Fibroblast of skin of abdomen (primary cell): ENCODE measurements at regions not wholly inside any gene's neighbourhood (a gene's known extent, or its start where the extent isn't known, plus 50 kb on each side); places are given as distances from the start of the nearest gene placed in this dataset.

ENCODE experiments used
- DNase-seq: peaks from one replicate; pipeline ENCODE4 v3.0.0-alpha.2; 2013

DNA sequence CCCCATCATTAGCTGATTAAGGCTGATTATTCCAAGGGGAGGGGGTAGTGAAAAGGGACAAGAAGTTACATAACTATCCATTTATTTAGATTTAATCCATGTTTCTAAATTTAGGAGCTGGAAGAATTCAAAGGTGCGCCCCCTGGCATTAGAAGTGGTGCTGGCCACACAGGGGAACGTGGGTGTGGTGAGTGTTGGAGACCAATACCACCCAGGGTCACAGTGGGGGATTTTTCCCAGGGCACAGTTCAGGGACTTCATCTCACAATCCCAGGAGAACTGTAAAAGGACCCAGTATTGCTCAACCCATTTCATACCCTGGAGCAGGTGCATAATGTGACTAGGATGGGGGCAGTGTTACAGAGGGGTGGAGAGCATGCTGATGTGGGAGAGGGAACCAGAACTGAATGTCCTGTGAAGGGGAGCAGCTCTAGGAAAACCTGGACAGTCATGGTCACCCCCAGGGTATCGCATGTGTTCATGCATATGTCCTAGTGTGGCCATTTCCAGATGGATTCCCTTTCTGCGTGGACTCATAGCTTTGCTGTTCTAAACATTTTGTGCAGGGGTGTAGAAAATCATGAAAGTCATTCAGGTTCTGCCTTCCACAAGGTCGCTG is 110.3 kb downstream of the LSM3 start:
- DNase-seq = no peak

DNA sequence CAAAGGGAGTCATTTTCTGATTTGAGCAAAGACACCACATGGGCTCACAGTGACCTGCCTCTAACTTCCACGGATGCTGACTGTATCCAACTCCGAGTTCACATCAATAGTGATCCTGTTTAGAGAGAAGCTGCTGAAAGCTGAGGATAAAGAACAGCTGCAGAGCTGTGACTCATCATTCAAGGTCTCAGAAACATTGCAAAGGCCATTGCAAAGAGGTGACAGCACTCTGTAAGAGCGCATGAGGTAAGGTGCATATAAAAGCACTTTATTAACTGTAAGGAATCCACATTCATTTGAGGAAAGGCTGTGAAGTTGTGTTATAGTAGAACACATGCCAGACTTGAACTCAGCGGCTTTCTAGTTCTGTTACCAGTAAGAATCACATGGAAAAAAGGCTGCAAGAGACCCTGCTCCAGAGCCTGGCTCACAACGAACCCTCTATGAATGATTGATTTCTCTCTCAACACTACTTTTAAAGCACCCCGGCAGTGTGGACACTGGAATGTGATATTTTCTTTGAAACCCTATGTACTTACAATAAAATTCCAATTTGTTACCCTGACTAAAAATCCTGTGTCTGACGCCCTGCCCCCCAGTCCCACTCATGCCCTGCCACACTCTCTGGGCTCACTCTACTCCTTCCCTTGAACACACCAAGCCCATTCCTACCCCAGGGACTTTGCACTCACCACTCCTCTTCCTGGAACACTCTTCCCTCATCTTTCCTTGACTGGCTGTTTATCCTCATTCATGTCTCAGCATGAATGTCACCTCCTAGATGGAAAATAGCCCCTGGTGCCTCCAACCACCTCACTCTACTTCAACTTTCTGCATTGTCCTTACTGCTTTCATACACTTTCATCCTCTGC is 111.2 kb downstream of the LSM3 start:
- DNase-seq = peak; percentile 94

DNA sequence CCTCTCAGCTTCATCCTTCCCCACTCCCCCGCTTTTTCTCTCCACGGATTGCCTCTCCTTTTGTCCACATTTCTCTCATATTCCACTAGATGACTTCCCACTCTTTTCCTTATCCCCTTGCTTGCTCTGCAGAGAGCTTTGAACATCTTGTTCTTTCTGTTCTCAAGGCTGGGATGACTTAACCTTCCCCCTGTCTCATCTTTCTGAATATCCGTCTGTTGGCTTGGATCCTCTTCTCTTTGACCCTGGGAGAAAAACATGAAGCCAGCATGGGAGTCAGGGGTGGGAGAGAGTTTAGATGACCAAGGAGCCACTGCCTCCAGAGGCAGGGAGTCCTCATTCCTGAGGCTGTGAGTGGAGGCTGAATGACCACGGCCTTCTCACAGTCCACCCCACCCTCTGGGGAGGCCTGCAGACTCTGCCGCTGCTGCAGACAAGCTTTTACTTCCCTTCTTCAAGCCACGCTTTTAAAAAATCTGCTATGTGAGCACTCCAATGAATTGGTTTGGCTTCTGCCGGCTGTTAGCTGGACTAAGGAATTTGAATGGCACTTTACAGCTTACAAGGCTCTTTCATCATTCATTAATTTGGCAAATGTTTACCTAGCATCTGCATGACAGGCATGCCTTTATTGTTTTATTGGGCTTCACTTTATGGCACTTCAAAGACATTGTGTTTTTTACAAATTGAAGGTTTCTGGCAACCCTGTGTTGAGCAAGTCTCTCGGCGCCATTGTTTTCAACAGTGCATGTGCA is 111.6 kb upstream of the SLC6A6 start:
- DNase-seq = peak; percentile 64

DNA sequence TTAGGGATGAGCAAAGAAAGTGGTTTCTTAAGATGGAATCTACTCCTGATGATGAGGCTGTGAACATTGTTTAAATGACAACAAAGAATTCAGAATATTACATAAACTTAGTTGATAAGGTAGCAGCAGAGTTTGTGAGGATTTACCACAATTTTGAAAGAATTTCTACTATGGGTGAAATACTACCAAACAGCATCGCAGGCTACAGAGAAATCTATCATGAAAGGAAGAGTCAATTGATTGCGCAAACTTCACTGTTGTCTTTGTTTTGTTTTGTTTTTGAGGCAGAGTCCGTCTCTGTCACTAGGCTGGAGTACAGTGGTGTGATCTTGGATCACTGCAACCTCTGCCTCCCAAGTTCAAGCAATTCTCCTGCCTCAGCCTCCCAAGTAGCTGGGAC is 107.4 kb upstream of the SLC6A6 start:
- no peak for DNase-seq

DNA sequence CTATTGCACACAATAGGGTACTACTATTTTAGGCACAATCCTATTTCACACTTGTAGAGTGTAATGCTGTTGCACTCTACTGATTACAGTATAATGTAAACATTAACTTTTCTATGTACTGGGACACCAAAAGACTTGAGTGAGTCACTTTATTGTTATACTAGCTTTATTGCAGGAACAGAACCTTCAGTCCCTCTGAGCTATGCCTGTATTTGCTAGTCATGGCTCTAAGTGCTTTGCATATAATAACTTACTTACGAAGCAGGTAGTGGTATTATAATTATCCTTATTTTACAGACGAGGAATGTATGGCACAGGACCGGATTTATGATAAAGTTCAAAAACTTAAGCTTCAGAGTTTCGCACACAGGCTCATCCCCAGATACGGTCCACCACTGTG is 106.6 kb upstream of the SLC6A6 start:
- no peak for DNase-seq

DNA sequence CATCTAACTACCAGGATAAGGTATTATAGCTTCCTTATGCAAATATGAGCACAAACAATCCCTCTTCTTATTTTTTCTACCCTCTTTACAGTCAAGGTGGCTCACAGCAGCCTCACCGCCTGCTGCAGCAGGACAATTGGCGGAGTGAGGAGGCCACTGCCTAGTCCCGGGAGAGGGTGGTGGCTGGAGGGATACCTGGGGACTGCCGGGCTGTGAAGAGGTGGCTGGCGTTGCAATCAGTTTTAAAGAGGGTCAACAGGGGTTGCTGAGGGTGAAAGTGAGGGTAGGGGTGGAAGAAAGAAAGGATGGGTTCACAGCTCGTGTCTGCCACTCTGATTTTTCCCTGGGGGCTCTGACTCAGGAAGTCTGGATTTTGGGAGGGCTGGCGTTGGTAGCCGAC is 105.1 kb upstream of the SLC6A6 start:
- no peak for DNase-seq

DNA sequence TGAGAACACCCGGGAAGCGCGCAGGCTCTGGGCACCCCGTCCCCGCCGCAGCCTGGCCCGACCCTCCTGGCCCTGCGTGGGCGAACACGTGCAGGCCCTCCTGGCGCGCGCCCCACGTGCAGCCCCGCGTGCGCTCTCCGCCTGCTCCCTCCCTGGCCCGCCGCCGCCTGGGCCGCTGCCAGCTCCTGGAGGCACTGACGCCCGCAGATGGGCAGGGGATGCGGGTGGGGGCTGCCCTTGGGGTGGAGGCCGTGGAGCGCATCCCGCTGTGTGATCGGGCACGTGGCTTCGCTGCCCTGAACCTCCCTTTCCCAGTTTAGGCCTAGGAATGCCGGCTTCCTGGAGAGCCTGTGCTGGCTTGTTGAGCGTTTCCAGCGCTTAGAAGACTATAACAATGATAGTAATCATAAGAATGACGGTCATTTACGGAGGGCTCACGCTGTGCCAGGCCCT is 104.6 kb upstream of the SLC6A6 start:
- no peak for DNase-seq

DNA sequence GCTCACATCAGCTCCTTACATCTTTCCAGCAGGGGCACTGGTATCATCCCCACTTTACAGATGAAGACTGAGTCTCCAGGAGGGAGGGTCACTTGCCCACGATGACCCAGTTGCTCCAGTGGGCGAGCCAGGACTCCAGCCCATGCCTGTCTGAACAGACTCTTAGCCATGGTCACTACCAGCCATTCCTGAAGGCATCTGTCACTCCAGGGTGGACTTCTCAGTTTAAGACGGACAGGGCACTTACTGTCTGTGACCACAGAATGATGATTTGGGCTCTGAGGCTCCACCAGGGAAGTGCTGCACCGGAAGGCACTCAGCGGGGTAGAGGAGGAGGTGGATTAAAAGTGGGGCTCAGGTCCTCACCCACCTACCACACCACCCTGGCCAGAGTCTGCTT is 104.0 kb upstream of the SLC6A6 start:
- DNase-seq = no peak

DNA sequence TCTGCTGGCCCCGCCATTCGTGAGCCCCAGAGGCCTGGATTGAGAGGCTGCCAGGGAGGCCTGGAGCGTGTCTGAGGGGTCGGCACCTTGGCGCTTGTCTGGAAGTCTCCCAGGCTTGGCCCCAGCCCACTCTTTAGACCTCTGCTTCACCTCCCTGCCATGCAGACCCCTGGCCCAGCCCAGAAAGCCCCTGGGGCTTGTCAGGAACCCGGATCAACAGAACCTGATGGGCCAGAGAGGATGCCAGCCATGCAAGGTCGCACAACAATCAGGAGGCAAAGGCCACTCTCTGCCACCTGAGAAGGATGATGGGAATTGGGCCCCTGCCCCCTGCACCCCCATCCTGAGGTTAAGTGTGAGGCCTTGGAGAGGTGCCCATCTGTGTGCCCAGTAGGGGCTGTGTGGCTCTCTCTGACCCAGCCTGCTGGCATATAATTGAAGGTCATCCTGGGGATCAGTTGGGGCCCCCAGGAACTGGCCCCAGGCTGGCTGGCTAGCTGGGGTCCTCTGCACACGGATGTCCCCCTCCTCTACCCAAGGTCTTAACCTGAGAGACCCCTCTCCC is 103.3 kb upstream of the SLC6A6 start:
- DNase-seq = no peak

DNA sequence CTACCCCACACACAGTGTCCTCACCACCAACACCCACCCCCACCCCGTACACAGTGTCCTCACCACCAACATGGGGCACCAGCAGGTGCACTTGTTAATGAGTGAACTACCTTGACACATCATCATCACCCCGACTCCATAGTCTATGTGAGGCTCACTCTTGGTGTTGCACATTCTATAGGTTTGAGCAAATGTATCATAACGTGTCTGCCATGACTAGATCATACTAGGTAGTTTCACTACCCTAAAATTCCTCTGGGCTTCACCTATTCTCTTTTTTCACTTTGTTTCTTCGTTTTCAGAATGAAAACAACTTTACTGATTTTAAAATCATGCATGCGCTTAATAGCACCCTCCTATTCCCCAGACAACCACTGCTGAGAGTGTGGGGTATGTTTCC is 102.6 kb upstream of the SLC6A6 start:
- no peak for DNase-seq

DNA sequence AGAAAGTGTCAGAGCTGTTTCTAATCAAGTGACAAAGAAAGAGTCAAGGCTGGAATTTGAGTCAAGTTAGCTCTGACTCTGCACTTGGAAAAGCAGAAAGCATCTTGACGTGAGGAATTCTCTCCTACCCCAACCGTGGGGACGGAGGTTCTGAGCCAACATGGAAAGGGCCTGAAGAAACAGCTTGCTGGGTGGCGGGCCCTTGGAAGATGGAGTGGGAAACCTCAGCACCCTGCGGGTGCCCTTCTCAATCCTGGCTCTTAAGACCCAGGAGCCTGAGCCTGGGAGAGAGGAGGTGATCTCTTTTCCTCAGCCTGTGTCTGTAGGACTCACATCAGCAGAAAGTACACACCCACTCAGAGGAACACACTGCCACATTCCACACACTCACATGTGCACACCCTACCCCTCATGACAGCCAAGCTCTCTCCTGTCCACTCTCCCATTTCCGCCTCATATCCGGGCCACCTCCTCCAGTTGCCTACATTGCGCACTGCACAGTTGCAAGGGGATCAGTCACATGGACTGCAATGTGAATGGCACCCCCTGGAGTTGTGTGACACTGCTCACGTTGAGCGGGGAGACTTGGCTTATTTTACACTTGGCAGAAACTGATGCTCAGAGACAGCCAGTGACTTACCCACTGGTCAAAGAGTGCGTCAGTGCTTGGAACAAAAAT is 101.5 kb upstream of the SLC6A6 start:
- DNase-seq = no peak

DNA sequence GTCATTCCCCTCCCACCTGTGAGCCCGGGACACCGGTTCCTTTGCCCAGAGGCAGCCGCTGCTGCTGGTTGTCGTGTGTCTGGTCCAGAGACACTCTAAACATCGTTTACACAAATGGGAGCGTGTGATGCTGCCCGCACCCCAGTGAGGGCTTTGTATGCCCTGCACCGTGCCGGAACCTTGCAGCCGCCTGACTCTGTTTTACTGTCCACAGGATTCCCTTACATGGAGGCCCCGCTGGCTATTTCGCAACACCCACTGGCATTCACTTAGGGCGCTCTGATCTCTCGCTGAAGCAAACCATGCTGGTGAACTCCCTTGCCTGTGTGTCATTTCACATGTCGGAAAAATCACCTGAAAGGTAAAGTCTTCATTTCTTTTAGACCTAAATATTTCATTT is 100.8 kb upstream of the SLC6A6 start:
- DNase-seq = no peak

DNA sequence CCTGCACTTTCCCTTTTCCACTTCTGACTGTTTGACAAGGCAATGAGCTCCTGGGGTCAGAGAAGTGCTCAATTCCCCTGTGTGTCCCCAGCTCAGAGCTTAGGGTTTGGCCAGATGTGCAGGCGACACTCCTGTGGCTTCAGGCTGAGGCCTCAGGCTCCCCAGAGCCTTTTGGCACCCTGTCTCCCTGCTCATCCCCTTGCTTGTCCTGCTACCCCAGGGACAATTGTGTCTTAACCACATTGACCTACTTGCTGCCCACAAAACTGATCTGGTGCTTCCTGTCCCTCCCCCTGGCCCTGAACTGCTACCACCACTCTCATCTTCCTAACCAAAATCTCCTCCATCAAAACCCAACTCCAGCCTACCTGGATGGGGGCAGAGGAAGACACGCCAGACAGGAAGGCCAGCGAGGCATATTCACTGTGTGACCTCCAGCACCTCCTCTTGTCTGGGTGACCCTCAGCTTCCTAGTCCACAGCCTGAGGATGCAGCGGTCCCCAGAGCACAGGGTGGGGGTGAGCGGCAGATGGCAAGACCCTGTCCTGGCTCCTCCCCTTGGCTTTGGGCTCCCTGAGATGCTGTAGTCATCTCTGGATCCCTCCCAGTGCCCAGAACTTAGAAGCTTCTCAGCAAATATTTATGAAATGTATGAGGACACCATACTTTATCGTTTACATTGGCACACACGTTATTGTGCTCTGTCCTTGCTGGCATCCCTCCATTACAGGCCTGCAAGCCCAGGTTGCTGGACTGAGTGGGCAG is 98.9 kb upstream of the SLC6A6 start:
- DNase-seq = no peak

DNA sequence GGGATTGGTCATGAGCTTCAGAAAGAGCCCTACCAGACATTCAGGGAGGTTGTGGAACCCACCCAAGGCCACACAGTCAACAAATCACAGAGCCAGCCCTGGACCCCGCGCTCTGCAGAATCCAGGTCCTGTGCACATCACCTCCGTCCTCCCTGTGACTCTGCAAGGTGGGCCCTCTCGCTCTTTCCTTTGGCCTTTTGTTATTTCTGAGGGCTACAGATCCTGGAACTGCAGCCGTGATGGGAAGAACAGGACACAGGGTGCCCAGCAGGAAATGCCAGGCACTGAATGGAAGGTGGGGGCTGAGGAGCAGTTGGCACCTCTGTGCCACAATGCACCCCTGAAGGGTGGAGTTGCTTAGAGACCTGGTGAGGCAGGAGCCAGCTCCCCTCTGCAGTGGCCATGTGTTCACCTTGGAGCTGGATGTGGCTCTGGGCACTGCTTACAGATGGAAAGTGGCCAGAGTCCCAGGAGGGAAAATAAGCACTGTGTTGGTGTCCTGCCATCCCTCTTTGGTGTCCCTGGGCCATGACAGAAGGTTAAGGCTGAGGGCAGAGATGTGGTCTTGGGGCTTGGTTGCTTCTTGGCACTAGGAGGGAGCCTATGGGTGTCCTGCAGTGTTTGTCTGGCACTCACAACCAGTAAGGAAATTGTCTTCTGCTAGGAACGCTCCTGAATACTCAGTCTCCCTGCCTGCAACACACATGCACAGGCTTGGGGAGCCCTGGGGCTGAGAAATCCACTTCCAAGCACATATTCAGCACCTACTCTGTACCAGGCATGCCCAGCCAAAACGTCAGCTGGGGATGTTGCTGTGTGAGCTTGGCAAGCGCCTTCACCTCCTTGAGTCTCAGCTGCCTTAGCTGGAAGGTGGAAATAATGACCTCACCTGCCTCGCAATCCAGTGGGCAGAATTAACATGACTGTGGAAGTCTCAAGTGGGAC is 98.0 kb upstream of the SLC6A6 start:
- DNase-seq = no peak

DNA sequence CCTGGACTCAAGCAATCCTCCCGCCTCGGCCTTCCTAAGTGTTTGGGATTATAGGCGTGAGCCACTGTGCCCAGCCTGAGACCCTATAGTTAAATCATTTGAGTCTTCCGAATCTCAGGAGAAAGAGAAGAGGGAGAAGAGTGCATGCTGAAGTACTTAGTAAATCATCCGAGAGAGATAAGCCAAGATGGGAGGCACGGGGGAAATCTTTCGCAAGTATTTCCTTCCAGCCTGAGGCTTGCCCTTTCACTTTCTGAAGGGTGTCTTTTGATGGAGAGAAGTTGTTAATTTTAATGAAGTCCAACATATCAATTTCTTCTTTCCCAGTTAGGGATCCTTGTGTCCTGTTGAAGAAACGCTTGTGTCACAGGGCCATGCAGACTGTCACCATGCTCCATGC is 97.1 kb upstream of the SLC6A6 start:
- no peak for DNase-seq

DNA sequence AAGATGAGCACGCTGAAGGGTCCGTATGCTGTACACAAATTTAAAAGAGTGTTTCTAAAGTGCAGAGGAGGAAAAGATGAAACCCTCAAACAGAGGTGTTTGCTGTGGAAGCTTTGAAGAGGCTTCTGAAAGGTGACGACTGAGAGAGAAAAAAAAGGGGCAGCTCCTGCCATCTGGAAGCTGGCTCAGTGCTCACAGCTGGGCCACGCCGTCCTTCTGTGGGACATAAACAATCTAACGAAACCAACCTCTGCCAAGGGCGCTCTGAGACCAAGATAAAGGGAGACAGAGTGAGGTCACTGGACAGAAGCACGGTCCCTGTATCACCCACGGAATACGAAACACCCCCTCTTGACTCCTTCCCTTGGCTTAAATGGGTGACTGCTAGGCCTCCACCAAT is 96.3 kb upstream of the SLC6A6 start:
- no peak for DNase-seq

DNA sequence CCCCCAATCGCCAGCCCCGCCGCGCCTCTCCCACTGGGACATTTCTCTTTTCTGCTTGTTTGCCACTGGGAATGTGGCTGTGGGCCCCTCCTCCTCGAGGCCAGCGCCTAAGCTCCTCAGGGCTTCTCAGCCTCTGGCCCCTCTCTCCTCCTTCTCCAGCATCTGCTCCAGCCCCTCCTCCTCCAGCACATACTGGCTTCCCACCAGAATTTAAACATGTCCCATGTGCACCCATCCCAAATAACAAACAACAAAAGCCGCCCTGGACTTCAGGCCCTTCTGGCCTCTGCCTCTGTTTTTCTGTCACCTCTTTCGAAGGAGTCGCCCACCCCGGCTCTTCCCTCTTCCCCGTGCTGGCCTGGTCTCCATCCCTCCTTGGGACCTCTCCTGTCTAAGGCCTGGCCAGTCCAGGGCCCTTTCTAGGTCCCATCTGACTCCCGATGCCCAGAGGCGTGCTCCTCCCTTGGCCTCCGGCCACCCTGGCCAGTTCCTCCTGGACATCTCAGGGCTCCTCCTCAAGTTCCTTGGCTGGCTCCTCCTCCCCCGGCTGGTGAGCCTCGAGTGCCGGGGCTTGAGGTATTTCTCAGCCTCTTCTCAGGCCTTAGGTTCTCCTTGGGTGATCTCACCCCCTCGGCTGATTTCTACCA is 94.6 kb upstream of the SLC6A6 start:
- no peak for DNase-seq

DNA sequence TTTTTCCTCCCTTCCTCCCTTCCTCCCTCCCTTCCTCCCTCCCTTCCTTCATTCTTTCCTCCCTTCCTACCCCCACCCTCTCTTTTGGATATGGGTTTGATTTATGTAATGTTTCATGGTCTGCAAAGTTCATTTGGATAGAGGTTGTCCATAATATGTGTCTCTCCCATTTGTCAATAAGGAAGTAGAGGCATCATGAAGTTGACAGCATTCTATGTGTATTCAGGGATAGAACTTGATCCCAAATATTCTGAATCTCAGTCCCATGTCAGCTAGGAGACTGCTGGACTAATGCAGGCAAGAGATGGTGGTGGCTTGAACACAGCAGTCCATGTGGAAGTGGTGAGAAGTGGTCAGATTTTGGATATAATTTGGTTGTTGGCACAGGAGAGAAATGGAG is 90.7 kb upstream of the SLC6A6 start:
- DNase-seq = no peak

DNA sequence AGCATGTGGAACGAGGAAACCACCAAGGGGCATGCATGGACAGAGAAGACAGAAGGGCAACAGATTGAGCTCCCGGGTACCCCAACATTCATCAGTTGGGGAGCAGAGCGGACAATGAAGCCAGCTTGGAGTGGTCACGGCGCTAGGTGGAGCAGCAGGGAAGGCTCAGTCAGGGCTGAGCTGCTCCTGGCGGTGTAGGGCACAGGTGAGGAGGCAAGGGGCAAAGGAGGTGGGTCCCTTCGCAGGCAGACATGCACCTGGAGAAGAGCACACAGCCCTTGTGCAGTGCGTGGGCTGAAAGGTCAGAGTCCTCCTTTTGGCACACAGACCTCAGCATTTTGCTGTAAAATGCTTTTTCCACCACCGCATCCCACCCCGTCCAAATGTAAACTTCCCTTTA is 90.0 kb upstream of the SLC6A6 start:
- DNase-seq = no peak

DNA sequence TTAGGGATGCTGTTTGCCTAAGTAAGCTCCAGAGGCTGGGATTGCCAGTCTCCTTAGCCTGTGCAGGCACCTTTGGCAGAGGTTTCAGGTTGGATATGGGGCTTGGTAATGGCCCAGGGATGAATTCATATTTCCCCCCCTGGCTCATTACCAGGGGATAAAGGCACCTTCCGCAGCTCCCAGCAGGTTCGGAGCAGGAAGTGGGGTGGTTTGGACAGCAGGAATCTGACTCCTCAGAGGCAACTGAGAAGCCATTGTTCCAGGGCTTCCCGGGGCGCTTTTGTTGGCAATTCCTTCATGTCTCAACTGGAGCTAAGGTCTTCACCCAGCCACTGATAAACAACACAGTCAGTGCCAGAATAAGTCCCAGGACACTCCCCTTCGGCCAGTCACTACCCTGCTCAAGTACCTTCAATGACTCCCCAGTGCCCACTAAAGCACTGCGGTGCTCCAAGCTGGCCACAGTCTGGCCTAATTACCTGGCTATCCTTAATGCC is 85.3 kb upstream of the SLC6A6 start:
- no peak for DNase-seq
